Nucleus accumbens (tissue), 56 donors: ENCODE measurements at regions not wholly inside any gene's neighbourhood (a gene's known extent, or its start where the extent isn't known, plus 50 kb on each side); places are given as distances from the start of the nearest gene placed in this dataset.
A peak's percentile ranks its signal among the peaks of the same experiment; 100 is the strongest.

Source experiments
- DNase-seq, 56 donors: peaks; one replicate each; lab custom pipeline; 2025; lab: John Stamatoyannopoulos, UW

GRCh38 chr16:50888486-50889261, 146.8 kb downstream of the CYLD start:
- DNase-seq = no peak

- no peak for DNase-seq
Measured at GRCh38 chr16:50887500-50888298, 145.8 kb downstream of the CYLD start.

- DNase-seq = peak in 1 of 56 donors; percentile 12
Measured at GRCh38 chr16:50884066-50884860, 142.4 kb downstream of the CYLD start.

- no peak for DNase-seq
Measured at GRCh38 chr16:50881956-50882355, 140.1 kb downstream of the CYLD start.

- no peak for DNase-seq
Measured at GRCh38 chr16:50881331-50881830, 139.5 kb downstream of the CYLD start.

- no peak for DNase-seq
Measured at GRCh38 chr16:50880926-50881325, 139.0 kb downstream of the CYLD start.

- peak in 17 of 56 donors; percentile 11 to 63 (median 29) for DNase-seq
Measured at GRCh38 chr16:50879873-50880695, 138.2 kb downstream of the CYLD start.

- DNase-seq = peak in 3 of 56 donors; percentile 26 to 46 (median 27)
Measured at GRCh38 chr16:50878966-50879615, 137.2 kb downstream of the CYLD start.

- DNase-seq = no peak
Measured at GRCh38 chr16:50878536-50878935, 136.7 kb downstream of the CYLD start.

GRCh38 chr16:50876263-50876662, 134.4 kb downstream of the CYLD start:
- no peak for DNase-seq

GRCh38 chr16:50868577-50868976, 126.7 kb downstream of the CYLD start:
- DNase-seq = no peak

- no peak for DNase-seq
Measured at GRCh38 chr16:50866806-50867205, 124.9 kb downstream of the CYLD start.

GRCh38 chr16:50864386-50864785, 122.5 kb downstream of the CYLD start:
- no peak for DNase-seq

- peak in 1 of 56 donors; percentile 38 for DNase-seq
Measured at GRCh38 chr16:50863644-50864144, 121.8 kb downstream of the CYLD start.

- peak in 47 of 56 donors; percentile 18 to 77 (median 51) for DNase-seq
Measured at GRCh38 chr16:50862818-50863643, 121.1 kb downstream of the CYLD start.

GRCh38 chr16:50861970-50862411, 120.1 kb downstream of the CYLD start:
- DNase-seq = peak in 2 of 56 donors; percentile 32 to 50

- DNase-seq = peak in 1 of 56 donors; percentile 18
Measured at GRCh38 chr16:50861451-50861850, 119.6 kb downstream of the CYLD start.
